RWPE2 (cell line): ENCODE measurements at regions not wholly inside any gene's neighbourhood (a gene's known extent, or its start where the extent isn't known, plus 50 kb on each side); places are given as distances from the start of the nearest gene placed in this dataset.

Experiments used
- ATAC-seq: fragments of 200-7000 bp; cut with Tn5 transposase; 3 replicates; pipeline ENCODE4 v1.9.1; 2021; ENCODE audit warnings: low read depth
- DNase-seq: peaks from one replicate; pipeline ENCODE4 v3.0.0-alpha.2; 2020; ENCODE audit warnings: low spot score
- H3K27ac ChIP-seq: fragments of 450-650 bp; 2 replicates; pipeline ENCODE4 v1.5.1; 2017; ENCODE audit warnings: mild to moderate bottlenecking; ENCODE audit not compliant: poor library complexity, severe bottlenecking
- H3K27me3 ChIP-seq: fragments of 250-450 bp; sonication (Bioruptor Pico); 2 replicates; pipeline ENCODE4 v1.5.1; 2021; ENCODE audit warnings: mild to moderate bottlenecking, moderate library complexity; ENCODE audit not compliant: insufficient read depth, poor library complexity, severe bottlenecking
- H3K36me3 ChIP-seq: fragments of 250-450 bp; sonication (Bioruptor Pico); 2 replicates; pipeline ENCODE4 v1.5.1; 2020; ENCODE audit warnings: low read depth, mild to moderate bottlenecking, moderate library complexity
- H3K4me1 ChIP-seq: fragments of 250-450 bp; sonication (Bioruptor Pico); 2 replicates; pipeline ENCODE4 v1.5.1; 2021; ENCODE audit warnings: mild to moderate bottlenecking, moderate library complexity; ENCODE audit not compliant: insufficient read depth, poor library complexity, severe bottlenecking
- H3K4me3 ChIP-seq: fragments of 250-450 bp; sonication (Bioruptor Pico); 2 replicates; pipeline ENCODE4 v1.5.1; 2021; ENCODE audit warnings: mild to moderate bottlenecking, moderate library complexity; ENCODE audit not compliant: severe bottlenecking
- H3K9me3 ChIP-seq: fragments of 250-450 bp; sonication (Bioruptor Pico); 2 replicates; pipeline ENCODE4 v1.5.1; 2021; ENCODE audit warnings: mild to moderate bottlenecking, moderate library complexity; ENCODE audit not compliant: severe bottlenecking
- TF ChIP-seq, protein P1 (sequence below): fragments of 450-650 bp; IDR thresholded peaks from one replicate; pipeline ENCODE4 v1.5.1; 2017; ENCODE audit warnings: mild to moderate bottlenecking, moderate library complexity; ENCODE audit not compliant: poor library complexity, severe bottlenecking

GRCh38 chr2:8490166-8490721 is 191.6 kb upstream of the ID2 start:
- Histone ChIP-seq H3K4me3 (no peak overlapping the region), H3K27me3 (no peaks in the 10 kb centered on the region), H3K9me3 (no peaks in the 10 kb centered on the region), H3K27ac (no peak overlapping the region), H3K36me3 (no peaks in the 10 kb centered on the region), H3K4me1 (no peaks in the 10 kb centered on the region)
- TF ChIP-seq, protein P1, sequence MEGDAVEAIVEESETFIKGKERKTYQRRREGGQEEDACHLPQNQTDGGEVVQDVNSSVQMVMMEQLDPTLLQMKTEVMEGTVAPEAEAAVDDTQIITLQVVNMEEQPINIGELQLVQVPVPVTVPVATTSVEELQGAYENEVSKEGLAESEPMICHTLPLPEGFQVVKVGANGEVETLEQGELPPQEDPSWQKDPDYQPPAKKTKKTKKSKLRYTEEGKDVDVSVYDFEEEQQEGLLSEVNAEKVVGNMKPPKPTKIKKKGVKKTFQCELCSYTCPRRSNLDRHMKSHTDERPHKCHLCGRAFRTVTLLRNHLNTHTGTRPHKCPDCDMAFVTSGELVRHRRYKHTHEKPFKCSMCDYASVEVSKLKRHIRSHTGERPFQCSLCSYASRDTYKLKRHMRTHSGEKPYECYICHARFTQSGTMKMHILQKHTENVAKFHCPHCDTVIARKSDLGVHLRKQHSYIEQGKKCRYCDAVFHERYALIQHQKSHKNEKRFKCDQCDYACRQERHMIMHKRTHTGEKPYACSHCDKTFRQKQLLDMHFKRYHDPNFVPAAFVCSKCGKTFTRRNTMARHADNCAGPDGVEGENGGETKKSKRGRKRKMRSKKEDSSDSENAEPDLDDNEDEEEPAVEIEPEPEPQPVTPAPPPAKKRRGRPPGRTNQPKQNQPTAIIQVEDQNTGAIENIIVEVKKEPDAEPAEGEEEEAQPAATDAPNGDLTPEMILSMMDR = no peak
- DNase-seq (no peak), ATAC-seq (no peak)

- Histone ChIP-seq H3K36me3 (no peaks in the 10 kb centered on the region), H3K4me1 (no peaks in the 10 kb centered on the region), H3K27ac (no peak overlapping the region), H3K27me3 (no peaks in the 10 kb centered on the region), H3K9me3 (no peaks in the 10 kb centered on the region), H3K4me3 (no peak overlapping the region)
- ATAC-seq (no peak), DNase-seq (no peak)
- TF ChIP-seq, protein P1 = no peak
Observed at GRCh38 chr2:8491296-8492027, 190.4 kb upstream of the ID2 start.

DNA sequence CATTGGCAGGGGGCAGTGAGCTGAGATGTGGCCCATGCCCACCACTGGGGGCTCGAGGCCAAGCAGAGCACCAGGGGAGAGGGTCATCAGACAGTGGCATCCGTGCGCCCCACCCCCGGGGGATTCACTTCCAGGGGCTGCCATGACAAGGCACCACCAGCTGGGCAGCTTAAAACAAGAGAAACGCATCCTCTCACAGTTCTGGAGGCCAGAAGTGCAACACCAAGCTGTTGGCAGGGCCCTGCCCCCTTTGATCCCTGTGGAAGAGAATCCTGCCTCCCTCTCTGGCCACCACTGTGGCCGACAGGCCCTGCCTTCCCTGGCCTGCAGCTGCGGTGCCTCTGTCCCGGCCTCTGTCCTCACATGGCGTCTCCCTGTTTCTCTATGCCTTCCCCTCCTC is 187.7 kb upstream of the ID2 start:
- H3K9me3 ChIP-seq = no peaks in the 10 kb centered on the region
- ATAC-seq = no peak
- no peak overlapping the region for H3K27ac ChIP-seq
- no peaks in the 10 kb centered on the region for H3K36me3 ChIP-seq
- no peaks in the 10 kb centered on the region for H3K27me3 ChIP-seq
- H3K4me1 ChIP-seq = no peaks in the 10 kb centered on the region
- TF ChIP-seq, protein P1 = no peak
- DNase-seq = no peak
- H3K4me3 ChIP-seq = no peak overlapping the region

- H3K9me3 ChIP-seq = no peaks in the 10 kb centered on the region
- DNase-seq (no peak), ATAC-seq (no peak)
- H3K4me1 ChIP-seq = no peaks in the 10 kb centered on the region
- no peaks in the 10 kb centered on the region for H3K27me3 ChIP-seq
- TF ChIP-seq, protein P1 = no peak
- no peaks in the 10 kb centered on the region for H3K36me3 ChIP-seq
- no peak overlapping the region for H3K27ac ChIP-seq
- H3K4me3 ChIP-seq = no peak overlapping the region
Observed at GRCh38 chr2:8494589-8494988, 187.3 kb upstream of the ID2 start.
